Stimulated activated CD8-positive, alpha-beta memory T cell treated with anti-CD3 and anti-CD28 coated beads, Interleukin-15, amount 100 ng/mL, for 1 hour (primary cell): ENCODE measurements at regions not wholly inside any gene's neighbourhood (a gene's known extent, or its start where the extent isn't known, plus 50 kb on each side); places are given as distances from the start of the nearest gene placed in this dataset.
"Not testable (repeated sequence)": the region's sequence is repeated elsewhere in the genome, so short reads cannot be mapped to it uniquely, and the experiment has no call there.

ENCODE experiments used
- DNase-seq: peaks from one replicate; pipeline ENCODE4 v3.0.0-alpha.2; 2020; ENCODE audit warnings: low read depth

DNA sequence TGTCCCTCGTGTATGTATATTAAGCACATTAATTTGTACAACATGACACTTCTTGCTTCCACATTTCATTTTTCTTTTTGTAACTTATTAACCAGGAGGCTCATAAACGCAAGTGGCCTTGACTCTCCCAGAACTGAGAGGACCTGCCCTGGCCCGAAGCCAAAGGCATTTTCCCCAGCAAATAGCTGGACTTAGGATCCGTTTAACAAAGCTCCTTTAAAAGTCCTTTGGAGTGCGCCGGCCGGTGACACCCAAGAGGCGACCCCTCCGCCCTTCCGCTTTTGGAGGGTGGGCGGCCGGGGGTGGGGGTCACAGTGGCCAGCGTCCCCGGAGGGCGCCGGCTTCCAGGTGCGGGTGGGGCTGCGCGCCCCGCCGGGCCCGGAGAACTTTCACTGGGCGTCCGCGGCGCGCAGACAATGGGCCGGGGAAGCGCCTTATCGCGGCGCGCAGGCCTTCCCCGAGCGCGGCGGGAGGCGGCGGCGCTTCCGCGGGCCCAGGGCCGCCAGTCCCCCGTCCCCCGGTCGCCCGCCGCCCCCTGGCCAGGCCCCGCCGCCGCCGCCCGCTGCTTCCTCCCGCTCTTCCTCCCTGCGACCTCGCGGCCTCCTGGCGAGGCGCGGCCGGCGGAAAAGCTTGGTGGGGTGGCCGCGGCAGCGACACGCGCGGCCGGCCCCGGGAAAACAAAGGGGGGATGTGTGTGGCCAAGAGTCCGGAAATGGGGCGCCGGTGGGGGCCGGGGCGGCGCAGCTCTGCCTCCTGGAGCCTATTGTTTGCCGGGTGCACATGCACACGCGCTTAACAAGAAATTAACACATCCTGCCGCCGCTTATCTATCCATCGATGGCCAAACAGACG lies 613.4 kb downstream of the MCTP2 start:
- DNase-seq, result no peak

DNA sequence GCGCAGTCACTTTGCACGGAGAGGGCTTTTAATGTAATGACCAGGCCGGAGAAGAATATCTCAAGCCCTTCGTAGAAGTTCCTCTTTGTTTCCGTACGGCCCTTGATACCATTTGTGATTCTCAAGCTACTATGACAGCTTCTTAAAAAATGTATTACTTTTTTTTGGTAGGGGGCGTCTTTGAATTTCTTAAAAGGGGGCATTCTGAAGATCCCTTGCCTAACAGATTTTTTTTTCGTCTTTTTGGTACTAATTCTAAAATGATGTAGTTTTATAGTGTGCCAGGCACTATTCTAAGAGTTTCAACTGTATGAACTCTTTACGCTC lies 614.0 kb downstream of the MCTP2 start:
- DNase-seq, result no peak

GRCh38 chr15:94847325-94847724 lies 616.0 kb downstream of the MCTP2 start:
- no peak for DNase-seq

GRCh38 chr15:94848054-94848453 lies 616.7 kb downstream of the MCTP2 start:
- no peak for DNase-seq

- no peak for DNase-seq
Observed at GRCh38 chr15:94855018-94855408, 623.7 kb downstream of the MCTP2 start.

DNA sequence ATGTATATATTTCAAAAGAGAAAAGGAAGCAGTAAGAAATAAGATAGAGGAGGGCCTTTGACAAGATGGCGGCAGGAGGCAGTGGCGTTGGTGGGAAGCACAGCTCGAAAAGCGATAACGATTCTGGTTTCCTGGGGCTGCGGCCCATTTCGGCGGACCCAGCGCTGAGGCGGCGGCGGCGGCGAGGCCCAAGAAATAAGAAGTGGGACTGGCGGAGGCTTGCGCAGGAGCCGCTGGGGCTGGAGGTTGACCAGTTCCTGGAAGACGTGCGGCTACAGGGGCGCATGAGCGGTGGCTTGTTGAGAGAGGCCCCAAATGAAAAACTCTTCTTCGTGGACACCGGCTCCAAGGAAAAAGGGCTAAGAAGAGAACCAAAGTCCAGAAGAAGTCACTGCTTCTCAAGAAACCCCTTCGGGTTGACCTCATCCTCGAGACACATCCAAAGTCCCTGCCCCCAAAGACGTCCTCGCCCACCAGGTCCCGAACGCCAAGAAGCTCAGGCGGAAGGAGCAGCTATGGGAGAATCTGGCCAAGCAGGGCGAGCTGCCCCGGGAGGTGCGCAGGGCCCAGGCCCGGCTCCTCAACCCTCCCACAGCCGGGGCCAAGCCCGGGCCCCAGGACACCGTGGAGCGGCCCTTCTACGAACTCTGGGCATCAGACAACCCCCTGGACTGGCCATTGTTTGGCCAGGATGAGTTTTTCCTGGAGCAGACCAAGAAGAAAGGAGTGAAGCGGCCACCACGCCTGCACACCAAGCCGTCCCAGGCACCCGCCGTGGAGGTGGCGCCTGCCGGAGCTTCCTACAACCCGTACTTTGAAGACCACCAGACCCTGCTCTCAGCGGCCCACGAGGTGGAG lies 624.3 kb downstream of the MCTP2 start:
- no peak for DNase-seq

- DNase-seq, result no peak
Observed at GRCh38 chr15:94856267-94856854, 625.0 kb downstream of the MCTP2 start.

DNA sequence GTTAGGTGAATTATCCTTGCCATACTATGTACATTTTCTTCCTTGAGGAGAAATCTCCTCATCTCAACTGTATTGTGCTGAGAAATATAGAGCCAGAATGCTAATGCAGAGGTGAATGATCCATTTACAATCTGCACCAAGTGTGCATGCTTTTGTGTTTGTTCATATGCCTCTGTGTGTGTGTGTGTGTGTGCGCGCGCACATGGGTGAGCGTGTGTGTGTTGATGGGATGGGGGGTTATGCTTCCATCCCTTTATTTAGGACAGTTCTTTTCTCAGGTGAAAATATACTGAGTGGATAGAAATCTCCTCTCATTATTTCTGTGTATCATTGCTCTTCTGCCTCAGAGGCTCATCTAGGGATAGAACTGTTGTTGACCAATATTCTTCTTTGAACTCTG lies 626.1 kb downstream of the MCTP2 start:
- DNase-seq, result no peak

DNA sequence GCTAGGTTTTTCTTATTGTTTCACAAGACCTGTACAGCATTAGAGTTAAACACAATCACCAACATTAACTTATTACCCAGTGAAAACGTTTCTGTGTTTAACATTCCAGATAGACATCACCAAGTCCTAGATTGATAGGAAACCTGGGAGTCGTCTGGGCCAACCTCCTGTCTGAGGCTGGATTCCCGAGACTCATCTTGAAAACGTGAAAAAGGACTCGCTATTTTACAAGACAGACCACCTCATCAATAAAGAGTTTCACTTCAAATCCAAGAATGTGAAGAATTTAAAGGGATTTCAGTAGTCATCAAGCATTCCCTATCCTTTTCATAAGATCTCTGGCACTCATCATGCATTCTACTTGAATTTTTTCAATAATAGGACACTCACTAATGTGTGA lies 626.6 kb downstream of the MCTP2 start:
- DNase-seq, result no peak

- DNase-seq, result no peak
Observed at GRCh38 chr15:94858449-94858848, 627.1 kb downstream of the MCTP2 start.

DNA sequence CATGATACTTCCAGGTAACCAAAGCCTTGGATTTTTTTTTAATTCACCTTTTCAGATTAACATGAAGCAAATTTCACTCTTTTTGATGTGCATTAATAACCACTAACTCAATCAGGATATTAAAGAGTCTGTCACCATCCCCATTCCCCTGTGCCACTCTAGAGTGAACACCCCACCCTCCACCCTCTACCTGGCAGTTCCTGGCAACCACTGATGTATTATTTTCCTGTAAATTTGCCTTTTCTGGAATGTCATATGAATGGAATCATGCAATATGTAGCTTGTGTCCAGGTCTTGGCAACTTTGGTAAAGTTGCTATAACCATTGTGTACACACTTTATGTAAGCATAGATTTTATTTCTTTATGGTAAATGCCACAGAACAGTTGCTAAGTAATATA lies 627.6 kb downstream of the MCTP2 start:
- no peak for DNase-seq

DNA sequence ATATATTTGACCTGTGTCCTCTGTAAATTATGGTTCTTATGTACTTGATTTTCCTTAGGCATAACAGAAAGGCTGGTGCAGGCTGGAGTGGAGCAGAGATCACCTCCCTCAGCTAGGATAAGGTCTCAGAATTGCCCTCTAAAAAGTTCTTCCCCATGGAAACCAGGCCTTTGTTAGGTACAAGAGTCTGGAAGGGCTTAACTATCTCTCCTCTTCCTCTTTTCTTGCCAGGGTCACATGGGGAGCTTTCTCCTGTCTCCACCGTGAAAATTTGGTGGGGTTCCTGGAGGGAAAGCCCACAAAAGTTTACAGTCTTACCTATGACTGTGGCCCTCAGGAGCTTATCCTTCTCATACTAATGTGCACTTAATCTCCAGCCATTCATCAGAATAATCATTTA lies 633.2 kb downstream of the MCTP2 start:
- DNase-seq, result no peak

GRCh38 chr15:94868265-94868664 lies 636.9 kb downstream of the MCTP2 start:
- DNase-seq, result not testable (repeated sequence)

DNA sequence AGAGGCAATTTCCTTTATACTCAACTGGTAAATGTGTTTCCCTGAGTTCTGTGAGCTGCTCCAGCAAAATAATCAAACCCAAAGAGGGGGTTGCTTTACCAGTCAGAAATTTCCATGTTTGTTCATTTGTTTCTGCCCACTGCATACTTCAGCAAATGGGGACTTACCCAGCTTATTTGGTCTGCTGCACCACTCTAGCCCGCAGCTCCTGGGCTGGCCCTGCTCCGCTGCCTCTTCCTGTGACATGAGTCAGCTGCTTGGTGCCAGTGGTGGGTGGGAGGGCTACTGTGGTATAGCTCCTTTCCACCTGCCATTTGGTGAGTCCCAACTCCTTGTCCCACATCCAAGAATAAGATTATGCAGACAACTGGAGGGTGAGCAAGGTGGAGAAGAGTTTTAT lies 644.2 kb downstream of the MCTP2 start:
- DNase-seq, result no peak

DNA sequence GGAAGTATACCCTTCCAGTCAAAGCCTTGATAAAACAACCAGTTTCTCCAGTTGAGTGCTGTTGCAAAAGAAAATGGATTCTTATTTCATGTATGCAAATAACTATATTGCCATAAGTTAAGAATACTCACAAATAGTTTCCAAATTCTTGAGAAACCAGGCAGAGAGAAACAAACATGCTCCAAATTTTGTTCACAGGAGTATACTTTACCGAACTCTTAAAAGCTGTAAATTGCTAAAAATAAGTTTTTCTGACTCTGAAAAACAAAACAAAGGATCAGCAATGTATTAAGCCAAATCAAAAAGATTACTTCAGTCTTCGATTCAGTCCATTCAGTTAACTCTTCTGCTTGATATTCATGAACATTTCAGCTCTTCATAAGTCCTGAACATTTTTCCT lies 646.5 kb downstream of the MCTP2 start:
- no peak for DNase-seq

DNA sequence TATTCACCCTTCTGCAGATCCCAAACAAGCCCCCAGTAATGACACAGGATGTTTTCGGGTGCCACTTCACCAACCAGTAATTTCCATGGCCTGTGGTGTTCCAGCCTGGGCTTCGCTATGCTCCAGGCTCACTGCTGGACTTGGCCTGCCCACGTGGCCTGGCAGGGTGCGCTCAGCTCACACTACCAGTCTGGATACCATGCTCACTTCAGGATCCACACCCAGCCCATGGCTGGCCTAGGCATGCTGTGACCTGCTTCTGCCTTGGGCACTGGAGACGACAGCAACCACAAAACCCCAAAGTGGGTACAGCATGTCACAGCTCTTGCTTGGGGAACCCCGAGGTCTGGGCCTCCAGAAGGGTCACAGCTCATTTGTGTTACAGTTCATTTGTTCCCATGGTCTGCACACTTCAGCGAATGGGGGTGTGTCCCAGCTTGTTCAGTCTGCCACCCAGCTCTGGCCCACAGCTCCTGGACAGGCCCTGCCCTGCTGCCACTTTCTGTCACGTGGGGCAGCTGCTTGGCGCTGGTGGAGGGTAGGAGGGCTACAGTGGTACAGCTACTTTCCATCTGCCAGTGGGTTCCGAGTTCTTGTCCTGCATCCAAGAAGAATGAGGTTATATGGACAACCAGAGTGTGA lies 650.8 kb downstream of the MCTP2 start:
- DNase-seq, result no peak

DNA sequence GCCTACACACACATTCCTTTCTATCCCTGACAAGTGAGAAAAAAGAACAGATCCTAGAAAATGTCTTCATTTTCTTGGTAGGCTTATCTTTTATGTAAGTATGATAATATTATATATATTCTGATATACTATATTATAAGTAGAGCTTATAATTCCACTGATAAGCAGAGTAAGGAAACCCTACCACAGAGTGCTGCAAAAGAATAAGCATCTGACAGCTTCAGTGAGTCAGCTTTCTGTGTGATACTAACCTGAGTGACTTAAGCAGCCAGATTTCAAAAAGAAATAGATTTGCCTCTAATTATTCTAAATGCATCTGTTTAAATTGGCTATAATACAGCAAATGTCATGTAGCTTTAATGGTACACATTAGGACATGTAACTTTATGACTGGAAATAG lies 656.0 kb downstream of the MCTP2 start:
- DNase-seq, result no peak

DNA sequence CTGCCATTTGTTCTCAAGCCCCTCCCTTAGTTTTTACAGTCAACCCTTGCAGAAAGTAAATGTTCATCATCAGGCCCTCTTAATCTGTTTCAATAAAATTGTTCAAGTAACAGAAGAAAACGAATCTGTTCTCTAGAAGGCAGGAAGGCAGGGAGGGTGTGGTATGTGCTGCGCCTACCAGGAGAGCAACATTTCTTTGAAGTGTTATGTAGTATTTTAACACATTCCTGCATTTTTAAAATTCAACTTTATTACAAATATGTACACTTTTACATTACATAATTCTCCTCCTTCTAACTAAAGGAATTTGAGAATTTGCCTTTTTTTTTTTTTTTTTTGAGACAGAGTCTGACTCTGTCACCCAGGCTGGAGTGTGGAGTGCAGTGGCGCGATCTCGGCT lies 657.8 kb downstream of the MCTP2 start:
- DNase-seq, result no peak

GRCh38 chr15:94893091-94893490 lies 661.7 kb downstream of the MCTP2 start:
- DNase-seq, result no peak

GRCh38 chr15:94894056-94894455 lies 662.7 kb downstream of the MCTP2 start:
- no peak for DNase-seq

GRCh38 chr15:94909510-94909909 lies 678.1 kb downstream of the MCTP2 start:
- no peak for DNase-seq

DNA sequence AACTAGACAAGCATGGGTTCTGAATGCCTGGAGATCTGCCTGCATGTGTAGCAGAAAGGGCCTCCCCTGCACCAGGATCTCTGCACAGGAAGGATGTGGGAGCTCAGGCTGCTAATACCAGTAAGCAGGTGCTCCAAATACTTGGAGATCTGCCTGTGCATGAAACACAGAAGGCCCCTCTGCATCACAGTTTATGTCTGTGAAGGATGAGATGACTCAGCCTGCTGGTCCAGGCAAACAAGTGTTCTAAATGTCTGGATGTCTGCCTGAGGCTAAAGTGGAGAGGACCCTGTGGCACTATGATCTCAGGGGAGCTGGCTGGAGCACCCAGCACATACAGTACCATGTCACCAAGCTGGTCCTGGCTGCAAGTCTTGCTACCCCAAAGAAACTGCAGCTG lies 678.8 kb downstream of the MCTP2 start:
- no peak for DNase-seq

GRCh38 chr15:94912760-94913159 lies 681.4 kb downstream of the MCTP2 start:
- no peak for DNase-seq
